ENCODE measurements at regions not wholly inside any gene's neighbourhood (a gene's known extent, or its start where the extent isn't known, plus 50 kb on each side); places are given as distances from the start of the nearest gene placed in this dataset.

GRCh38 chr7:42453931-42454361 lies 216.9 kb upstream of the GLI3 start:
- peaks cover 0 to 7% (median 2%) of the 10 kb centered on the region in 4 donors for H3K4me1 ChIP-seq
- WGBS, 2 donors (ENCODE audit: low coverage in 1 of 2), result 63 to 65% methylated on average over 5 to 9 of the region's 9 CpGs
- H3K9me3 ChIP-seq, result no peaks in the 10 kb centered on the region
- no peaks in the 10 kb centered on the region for H3K36me3 ChIP-seq
- H3K27ac ChIP-seq, result peak overlapping the region in 3 of 4 donors; percentile 13 to 67 (median 63)
- intact Hi-C loops (cut with DNase I; ENCODE audit: low total_unique reads), result no loop called here
- in situ Hi-C loops (cut with MboI; ENCODE audit: low pct_ligation_motif_present in 1 of 4, low pct_unique_long_range_greater_than_20kb in 1 of 4, low sequenced_read_pairs in 3 of 4), result no loop called here
- no peak for DNase-seq
- no peaks in the 10 kb centered on the region for H3K27me3 ChIP-seq
- H3K4me3 ChIP-seq, result no peak overlapping the region
- TF ChIP-seq POLR2A (IDR thresholded peaks at IDR 0.05), result no peak
- peak; percentile 10 for TF ChIP-seq EP300 (IDR thresholded peaks at IDR 0.05; ENCODE audit: low read depth)
- TF ChIP-seq CTCF (IDR thresholded peaks at IDR 0.05), result no peak
- peak; percentile 40 to 85 (median 59) for TF ChIP-seq POLR2AphosphoS5 (IDR thresholded peaks at IDR 0.05)

GRCh38 chr7:42452356-42452755 lies 215.3 kb upstream of the GLI3 start:
- Histone ChIP-seq H3K36me3 (no peaks in the 10 kb centered on the region), H3K27ac (no peak overlapping the region), H3K27me3 (no peaks in the 10 kb centered on the region), H3K4me1 (peaks cover 0 to 7% (median 2%) of the 10 kb centered on the region in 4 donors), H3K4me3 (no peak overlapping the region), H3K9me3 (no peaks in the 10 kb centered on the region)
- WGBS, 2 donors (ENCODE audit: low coverage in 1 of 2), result 65 to 90% methylated on average over 4 of the region's 4 CpGs
- TF ChIP-seq POLR2A (IDR thresholded peaks at IDR 0.05), result no peak
- TF ChIP-seq CTCF (IDR thresholded peaks at IDR 0.05), result no peak
- no peak for TF ChIP-seq EP300 (IDR thresholded peaks at IDR 0.05; ENCODE audit: low read depth)
- TF ChIP-seq POLR2AphosphoS5 (IDR thresholded peaks at IDR 0.05), result no peak
- DNase-seq, result no peak
- in situ Hi-C loops (cut with MboI; ENCODE audit: low pct_ligation_motif_present in 1 of 4, low pct_unique_long_range_greater_than_20kb in 1 of 4, low sequenced_read_pairs in 3 of 4) (no loop called here), intact Hi-C loops (cut with DNase I; ENCODE audit: low total_unique reads) (no loop called here)

- peaks cover 0 to 7% (median 2%) of the 10 kb centered on the region in 4 donors for H3K4me1 ChIP-seq
- intact Hi-C loops (cut with DNase I; ENCODE audit: low total_unique reads), result no loop called here
- DNase-seq, result no peak
- no peak overlapping the region for H3K27ac ChIP-seq
- H3K9me3 ChIP-seq, result no peaks in the 10 kb centered on the region
- in situ Hi-C loops (cut with MboI; ENCODE audit: low pct_ligation_motif_present in 1 of 4, low pct_unique_long_range_greater_than_20kb in 1 of 4, low sequenced_read_pairs in 3 of 4), result no loop called here
- no peaks in the 10 kb centered on the region for H3K27me3 ChIP-seq
- 80 to 92% methylated on average over 5 of the region's 5 CpGs for WGBS, 2 donors (ENCODE audit: low coverage in 1 of 2)
- TF ChIP-seq POLR2A (IDR thresholded peaks at IDR 0.05), result no peak
- no peak for TF ChIP-seq EP300 (IDR thresholded peaks at IDR 0.05; ENCODE audit: low read depth)
- TF ChIP-seq CTCF (IDR thresholded peaks at IDR 0.05), result no peak
- TF ChIP-seq POLR2AphosphoS5 (IDR thresholded peaks at IDR 0.05), result no peak
- no peak overlapping the region for H3K4me3 ChIP-seq
- no peaks in the 10 kb centered on the region for H3K36me3 ChIP-seq
Observed at GRCh38 chr7:42449431-42449830, 212.4 kb upstream of the GLI3 start.

DNA sequence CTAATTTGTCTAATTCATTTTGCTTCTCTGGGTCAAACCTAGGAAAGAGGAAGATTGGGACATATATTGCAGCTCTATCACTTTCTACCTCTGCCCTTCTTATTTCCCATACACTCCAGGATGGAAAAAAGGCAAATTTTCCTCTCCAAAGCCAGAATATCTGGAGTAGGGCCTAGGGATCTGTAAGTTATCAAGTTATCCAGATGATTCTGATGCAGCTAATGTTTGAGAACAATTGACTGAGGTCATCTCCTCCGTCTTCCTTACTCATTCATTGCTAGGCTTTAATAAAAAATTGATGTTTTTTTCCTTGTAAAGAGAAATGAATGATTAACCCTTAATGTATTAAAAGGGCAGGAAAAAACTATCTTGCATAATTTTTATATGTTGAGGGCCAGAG lies 211.9 kb upstream of the GLI3 start:
- intact Hi-C loops (cut with DNase I; ENCODE audit: low total_unique reads), result no loop called here

More for the DNA sequence above, 211.9 kb upstream of the GLI3 start:
- WGBS, 2 donors (ENCODE audit: low coverage in 1 of 2), result 50 to 67% methylated on average over 1 of the region's 1 CpG
- TF ChIP-seq POLR2AphosphoS5 (IDR thresholded peaks at IDR 0.05) (no peak), EP300 (IDR thresholded peaks at IDR 0.05; ENCODE audit: low read depth) (no peak), CTCF (IDR thresholded peaks at IDR 0.05) (no peak), POLR2A (IDR thresholded peaks at IDR 0.05) (no peak)
- no peaks in the 10 kb centered on the region for H3K36me3 ChIP-seq
- DNase-seq, result no peak
- H3K4me3 ChIP-seq, result no peak overlapping the region
- no peaks in the 10 kb centered on the region for H3K27me3 ChIP-seq
- H3K4me1 ChIP-seq, result peaks cover 0 to 6% (median 2%) of the 10 kb centered on the region in 4 donors
- H3K9me3 ChIP-seq, result no peaks in the 10 kb centered on the region
- no peak overlapping the region for H3K27ac ChIP-seq
- in situ Hi-C loops (cut with MboI; ENCODE audit: low pct_ligation_motif_present in 1 of 4, low pct_unique_long_range_greater_than_20kb in 1 of 4, low sequenced_read_pairs in 3 of 4), result no loop called here

Measured in transverse colon (tissue), 4 donors.